IPS DF 19.7 (cell line): ENCODE measurements at regions not wholly inside any gene's neighbourhood (a gene's known extent, or its start where the extent isn't known, plus 50 kb on each side); places are given as distances from the start of the nearest gene placed in this dataset.
"Not testable (repeated sequence)": the region's sequence is repeated elsewhere in the genome, so short reads cannot be mapped to it uniquely, and the experiment has no call there.

Source experiments
- DNase-seq: peaks from one replicate; pipeline ENCODE4 v3.0.0-alpha.2; 2013; ENCODE audit warnings: low read depth, low spot score

GRCh38 chr5:1748271-1748670 is 51.4 kb downstream of the MRPL36 start:
- no peak for DNase-seq

DNA sequence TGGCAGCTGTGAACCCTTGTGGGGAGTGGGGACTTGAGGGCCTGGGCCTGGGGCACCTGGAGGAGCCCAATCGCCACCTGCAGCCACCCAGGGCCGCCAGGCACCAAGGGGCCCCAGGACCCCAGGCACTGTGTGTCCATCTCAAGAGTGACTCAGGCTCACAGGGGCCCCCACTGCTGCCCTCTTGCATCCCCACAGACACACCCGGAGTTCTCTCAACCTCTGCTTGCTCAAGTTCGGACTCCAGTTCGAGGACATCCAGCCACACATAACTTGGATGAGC is 51.9 kb downstream of the MRPL36 start:
- no peak for DNase-seq

DNA sequence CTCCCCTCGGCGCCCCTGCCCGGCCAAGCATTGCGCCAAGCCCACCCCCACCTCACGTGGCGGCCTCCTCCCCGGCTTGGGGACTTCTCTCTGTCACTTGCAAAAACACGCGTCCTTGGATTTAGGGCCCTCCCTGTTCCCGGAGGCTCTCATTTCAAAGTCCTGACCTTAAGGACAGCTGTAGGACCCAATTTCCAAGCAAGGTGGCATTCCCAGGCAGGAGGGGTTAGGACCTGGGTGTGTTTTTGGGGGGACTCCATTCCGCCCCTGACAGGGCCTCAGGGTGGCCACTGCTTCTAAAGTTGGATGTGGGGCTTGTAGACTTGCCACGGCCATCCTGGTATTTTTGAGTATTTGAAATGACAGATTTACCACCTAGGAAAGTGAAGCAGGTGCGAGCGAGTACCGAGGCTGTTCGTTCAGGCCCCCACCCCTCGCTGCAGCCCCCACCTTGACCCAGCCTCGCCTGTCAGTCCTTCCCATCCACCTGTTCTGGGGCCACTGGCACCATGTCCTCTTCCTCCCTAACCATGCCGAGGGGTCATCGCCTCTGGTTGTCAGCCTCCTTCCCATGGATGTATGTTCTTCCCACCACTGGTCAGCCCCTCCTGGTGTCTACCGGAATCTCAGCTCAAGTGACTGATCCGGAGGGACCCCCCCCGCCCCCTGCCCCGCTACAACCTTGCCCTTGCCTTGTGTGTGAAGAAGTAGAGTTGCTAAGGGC is 52.4 kb downstream of the MRPL36 start:
- no peak for DNase-seq

GRCh38 chr5:1746371-1747078 is 53.1 kb downstream of the MRPL36 start:
- no peak for DNase-seq

- no peak for DNase-seq
Observed at GRCh38 chr5:1745796-1746370, 53.8 kb downstream of the MRPL36 start.

DNA sequence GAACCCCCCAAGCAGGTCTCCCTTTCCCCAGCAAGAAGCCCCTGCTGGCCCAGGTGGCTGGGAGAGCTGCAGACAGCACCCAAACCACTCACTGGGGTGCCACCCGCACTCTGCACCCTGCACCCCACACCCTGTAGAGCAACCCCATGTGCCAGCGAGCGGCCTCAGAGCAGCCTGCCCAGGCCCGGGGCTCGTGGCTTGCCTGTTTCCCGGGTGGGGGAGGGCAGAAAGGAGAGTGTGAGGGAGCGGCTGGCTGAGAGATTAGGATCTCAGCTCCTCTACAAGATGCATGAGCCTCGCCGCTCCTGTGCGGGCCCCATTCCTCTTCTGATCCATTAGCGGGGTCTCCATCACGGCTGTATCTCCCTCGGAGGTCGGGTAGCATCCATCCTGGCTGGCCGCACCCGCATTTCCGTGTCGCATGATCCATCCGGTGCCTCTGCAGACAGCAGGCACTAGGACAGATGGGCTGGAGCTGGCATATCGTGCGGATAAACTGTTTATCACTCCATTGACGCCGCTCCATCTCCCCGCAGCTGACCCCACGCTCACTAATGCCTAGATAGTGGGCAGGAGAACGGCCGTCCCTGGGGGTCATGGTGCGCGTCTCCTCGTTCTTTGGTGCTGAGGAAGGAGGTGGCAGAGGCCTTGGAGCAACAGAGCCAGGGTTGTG is 54.4 kb downstream of the MRPL36 start:
- no peak for DNase-seq

DNA sequence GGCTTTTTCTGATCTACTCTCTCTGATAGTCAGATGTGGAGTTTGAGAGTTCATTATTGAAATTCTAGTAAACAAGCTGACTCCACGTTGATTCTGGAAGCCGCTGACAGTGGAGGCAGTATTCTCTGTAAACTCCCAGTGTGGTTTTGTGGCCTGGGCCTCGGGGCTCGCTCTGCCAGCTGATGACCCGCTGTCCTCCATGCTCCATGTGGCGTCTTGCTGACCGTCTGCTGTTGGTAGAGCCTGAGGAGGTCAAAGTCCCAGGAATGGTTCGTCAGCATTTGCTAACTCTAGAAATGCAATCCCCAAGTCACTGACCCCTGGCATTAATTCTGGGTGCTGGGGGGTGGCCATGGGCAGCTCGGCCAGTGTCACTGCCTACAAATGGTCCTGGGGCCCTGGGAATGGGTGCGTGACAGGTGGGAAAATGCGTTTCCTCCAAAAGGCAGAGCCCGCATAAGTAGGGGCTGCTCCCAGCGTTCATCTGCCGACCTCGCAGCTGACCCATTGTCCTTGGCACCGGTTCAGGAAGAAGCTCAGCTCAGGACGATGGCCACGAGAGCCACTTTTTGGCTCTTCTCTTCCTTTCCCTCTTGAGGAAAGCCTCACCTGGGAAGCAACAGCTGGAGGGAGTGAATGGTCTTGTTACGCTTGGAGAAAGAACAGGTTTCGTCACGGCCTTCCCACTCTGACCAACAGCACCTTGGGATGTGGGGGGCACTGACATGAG is 55.1 kb downstream of the MRPL36 start:
- no peak for DNase-seq

GRCh38 chr5:1743769-1744085 is 55.9 kb downstream of the MRPL36 start:
- DNase-seq = no peak

DNA sequence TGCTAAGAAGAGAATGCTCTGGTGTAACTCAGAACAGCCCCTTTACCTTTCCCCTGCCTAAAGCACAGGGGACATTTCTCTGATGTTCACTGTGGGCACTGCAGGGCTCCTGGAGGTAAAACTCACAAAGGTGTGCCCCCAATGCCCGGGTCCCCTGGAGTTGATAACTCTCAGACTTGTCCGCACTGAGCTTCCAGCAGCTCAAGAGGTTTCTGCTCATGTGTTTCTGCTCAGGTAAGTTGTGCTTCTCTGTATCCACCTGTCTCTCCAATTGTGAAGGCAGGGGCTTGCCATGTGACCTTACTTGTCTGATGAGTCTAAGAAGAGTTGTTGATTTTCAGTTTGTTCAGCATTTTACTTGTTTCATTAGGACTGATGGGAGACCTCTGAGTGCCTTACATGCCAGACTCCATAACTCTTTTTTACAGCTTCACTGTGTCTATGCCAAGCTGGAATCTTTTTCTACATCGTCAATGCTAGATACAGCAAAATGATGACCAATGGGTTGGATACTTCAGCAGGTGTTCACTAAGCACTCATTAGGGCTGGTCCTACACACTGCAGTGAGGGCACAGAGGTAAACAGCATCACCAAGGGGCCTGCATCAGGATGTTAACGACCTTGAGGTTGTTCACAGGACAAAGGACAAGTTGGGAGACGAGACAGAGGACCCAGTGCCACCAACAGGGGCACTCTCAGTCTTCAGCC is 56.4 kb downstream of the MRPL36 start:
- DNase-seq = no peak

- DNase-seq = no peak
Observed at GRCh38 chr5:1737790-1738405, 61.7 kb downstream of the MRPL36 start.

GRCh38 chr5:1736889-1737711 is 62.5 kb downstream of the MRPL36 start:
- DNase-seq = no peak

- DNase-seq = no peak
Observed at GRCh38 chr5:1736065-1736464, 63.6 kb downstream of the MRPL36 start.

GRCh38 chr5:1735320-1735970 is 64.2 kb downstream of the MRPL36 start:
- DNase-seq = no peak

DNA sequence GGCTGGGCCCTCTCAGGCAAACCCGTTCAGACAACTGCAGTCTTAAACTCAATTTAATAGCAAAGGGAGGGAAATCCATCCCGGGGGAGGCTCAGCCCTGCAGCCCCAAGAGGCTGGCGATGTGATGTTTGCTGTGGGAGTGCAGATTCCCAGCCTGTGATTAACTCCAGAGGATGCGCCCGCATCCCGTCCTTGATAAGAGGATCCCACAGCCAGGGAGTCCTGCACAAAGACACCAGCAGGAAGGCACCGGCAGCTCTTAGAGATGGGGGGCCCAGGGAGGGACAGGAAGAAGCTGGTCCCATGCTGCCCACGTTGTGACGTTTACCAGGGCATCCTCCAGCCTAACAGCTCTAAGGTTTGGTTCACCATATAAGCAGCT is 64.7 kb downstream of the MRPL36 start:
- no peak for DNase-seq

DNA sequence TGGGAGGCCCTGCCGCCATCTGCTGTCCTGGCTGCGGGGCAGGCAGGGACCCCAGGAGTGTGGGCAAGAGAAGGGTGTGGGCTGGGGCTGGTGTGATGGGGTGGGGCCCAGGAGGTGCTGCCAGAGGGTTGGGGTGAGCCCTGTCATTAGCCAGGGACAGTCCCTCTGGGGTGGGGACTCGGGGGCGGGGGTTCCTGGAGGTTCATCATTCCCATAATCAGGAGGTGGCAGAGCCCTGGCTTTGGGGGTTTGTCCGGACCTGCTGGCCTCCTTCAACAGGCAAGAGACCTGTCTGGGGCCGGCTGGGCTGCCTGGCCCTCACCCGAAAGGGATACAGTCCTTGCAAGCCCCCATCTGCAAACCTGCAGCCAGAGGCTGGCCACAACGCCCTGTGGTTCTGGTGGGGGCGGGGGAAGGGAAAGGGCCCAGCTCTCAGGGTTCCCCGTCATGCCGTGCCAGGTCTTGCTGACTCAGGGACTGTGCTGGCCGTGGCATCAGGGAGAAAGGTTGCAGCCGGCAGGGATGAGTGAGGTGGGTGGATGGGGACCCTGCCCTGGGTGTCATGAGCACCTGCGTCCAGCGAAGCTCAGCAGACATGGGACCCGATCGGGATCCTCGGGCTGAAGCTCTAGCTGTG is 65.2 kb downstream of the MRPL36 start:
- no peak for DNase-seq

DNA sequence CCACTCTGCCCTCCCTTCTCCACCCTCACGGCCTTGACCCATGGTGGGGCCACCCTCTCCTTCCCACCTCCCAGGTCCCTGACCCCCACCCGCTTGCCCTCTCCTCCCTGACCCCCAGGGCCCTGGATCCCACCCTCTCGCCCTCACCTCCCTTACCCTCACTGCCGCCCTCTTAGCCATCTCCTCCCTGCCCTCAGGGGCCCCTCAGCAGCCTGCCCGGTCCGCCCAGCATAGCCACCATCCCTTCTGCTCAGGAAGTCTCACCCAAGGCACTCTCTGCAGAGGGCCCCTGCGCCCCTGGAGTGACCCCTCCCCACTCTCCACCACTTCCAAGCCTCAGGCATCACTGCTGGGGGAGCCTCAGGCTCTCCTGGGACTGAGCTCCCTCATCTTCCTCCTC is 66.3 kb downstream of the MRPL36 start:
- DNase-seq = no peak

DNA sequence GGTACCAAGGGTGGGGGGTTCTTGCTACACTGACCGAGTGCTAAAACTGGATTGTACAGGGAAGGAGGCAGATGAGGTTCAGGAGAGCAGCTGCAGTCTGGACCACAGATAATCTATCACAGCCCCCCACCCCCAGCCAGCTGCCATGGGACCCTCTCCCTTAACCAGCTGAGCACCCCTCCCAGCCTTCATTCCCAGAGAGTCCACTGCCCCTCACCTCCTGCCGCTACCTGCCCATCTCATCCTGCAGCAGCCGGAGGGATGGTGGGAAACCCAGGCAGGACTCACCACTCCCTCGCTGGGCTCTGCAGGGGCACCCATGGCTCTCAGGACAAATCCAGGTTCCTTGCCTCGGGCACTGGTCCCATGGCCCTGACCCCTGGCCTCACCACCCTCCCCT is 66.7 kb downstream of the MRPL36 start:
- no peak for DNase-seq

DNA sequence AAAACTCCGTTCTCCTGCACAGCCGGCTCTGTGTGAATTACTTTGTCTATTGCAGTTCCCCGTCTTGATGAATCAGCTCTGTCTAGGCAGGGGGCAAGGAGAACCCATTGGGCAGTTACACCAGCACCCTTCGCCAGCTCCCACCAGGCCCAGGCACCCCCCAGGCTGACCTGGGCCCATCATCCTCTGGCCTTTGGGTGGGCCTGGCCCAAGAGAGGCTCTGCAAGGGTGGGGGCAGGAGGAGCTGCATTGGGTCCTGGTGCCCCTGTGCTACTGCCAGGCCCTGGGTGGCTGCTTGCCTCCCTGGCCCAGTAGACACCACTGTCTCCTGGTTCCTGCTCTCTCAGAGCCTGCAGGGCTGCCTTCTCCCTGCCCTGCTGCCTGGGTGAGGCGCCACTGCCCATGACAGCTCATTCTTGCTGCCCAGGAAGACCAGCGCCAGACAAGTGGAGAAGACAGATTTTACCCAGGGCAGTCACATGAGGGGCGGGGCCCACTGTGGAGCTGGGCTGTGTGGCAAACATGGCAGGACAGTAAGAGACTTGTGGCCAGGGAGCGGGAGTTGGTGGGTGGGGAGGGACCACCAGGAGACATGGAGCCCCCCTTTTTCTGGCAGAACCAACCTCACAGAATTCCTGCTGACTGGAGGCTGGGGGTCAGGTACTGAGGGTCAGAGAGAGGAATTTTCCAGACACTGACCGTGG is 67.2 kb downstream of the MRPL36 start:
- no peak for DNase-seq

DNA sequence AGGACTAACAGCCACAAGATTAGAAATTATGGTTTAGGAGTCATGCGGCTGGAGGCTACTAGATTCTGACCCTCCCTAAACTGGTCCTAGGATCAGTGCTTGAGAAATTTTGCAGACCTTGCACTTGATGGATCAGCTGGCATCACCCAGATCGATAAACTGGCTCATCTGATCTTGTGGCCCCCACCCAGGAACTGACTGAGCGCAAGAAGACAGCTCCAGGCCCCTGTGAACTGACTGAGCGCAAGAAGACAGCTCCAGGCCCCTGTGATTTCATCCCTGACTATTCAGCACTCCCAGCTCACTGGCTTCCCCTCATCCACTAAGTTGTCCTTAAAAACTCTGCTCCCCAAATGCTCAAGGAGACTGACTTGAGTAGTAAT is 67.8 kb downstream of the MRPL36 start:
- DNase-seq = not testable (repeated sequence)
